Astrocyte (in vitro differentiated cells and primary cell): ENCODE measurements at regions not wholly inside any gene's neighbourhood (a gene's known extent, or its start where the extent isn't known, plus 50 kb on each side); places are given as distances from the start of the nearest gene placed in this dataset.
A peak's percentile ranks its signal among the peaks of the same experiment; 100 is the strongest.

Experiments
- DNase-seq: peaks from one replicate; pipeline ENCODE4 v3.0.0-alpha.2; 2010; ENCODE audit warnings: low read depth
- FAIRE-seq: peaks from 2 replicates; lab custom pipeline; 2011; peaks lifted over from hg19 to GRCh38; lab: Jason Lieb, UNC
- H2AFZ ChIP-seq: 2 replicates; pipeline ENCODE4 v1.6.0; 2012; ENCODE audit warnings: low read depth, low read length, inconsistent platforms
- H3K27ac ChIP-seq: 2 replicates; pipeline ENCODE4 v1.5.1; 2011; ENCODE audit warnings: low read depth, low read length, inconsistent platforms
- H3K27me3 ChIP-seq: 2 replicates; pipeline ENCODE4 v1.6.0; 2011; ENCODE audit warnings: low read length, inconsistent platforms; ENCODE audit not compliant: insufficient read depth
- H3K36me3 ChIP-seq: 2 replicates; pipeline ENCODE4 v1.5.1; 2011; ENCODE audit warnings: low read length, inconsistent platforms; ENCODE audit not compliant: insufficient read depth
- H3K4me1 ChIP-seq: 2 replicates; pipeline ENCODE4 v1.5.1; 2011; ENCODE audit warnings: low read length, inconsistent platforms; ENCODE audit not compliant: insufficient read depth
- H3K4me2 ChIP-seq: 2 replicates; pipeline ENCODE4 v1.6.0; 2012; ENCODE audit warnings: low read length, inconsistent platforms
- H3K4me3 ChIP-seq: 2 replicates; pipeline ENCODE4 v1.5.1; 2011; ENCODE audit warnings: low read depth, mild to moderate bottlenecking, low read length, inconsistent platforms; ENCODE audit not compliant: insufficient read depth
- H3K79me2 ChIP-seq: 2 replicates; pipeline ENCODE4 v1.6.0; 2012; ENCODE audit warnings: mild to moderate bottlenecking, low read length, inconsistent platforms; ENCODE audit not compliant: insufficient read depth
- H3K9ac ChIP-seq: 2 replicates; pipeline ENCODE4 v1.6.0; 2012; ENCODE audit warnings: mild to moderate bottlenecking, low read length, inconsistent platforms
- H3K9me3 ChIP-seq: 2 replicates; pipeline ENCODE4 v1.5.1; 2012; ENCODE audit warnings: low read depth, mild to moderate bottlenecking, low read length, inconsistent platforms; ENCODE audit not compliant: insufficient read depth
- H4K20me1 ChIP-seq: 2 replicates; pipeline ENCODE4 v1.6.0; 2012; ENCODE audit warnings: low read length, inconsistent platforms; ENCODE audit not compliant: insufficient read depth
- H3K27ac Mint-ChIP-seq: one replicate; pipeline ENCODE4 v1.8.0; 2021; ENCODE audit warnings: mild to moderate bottlenecking, mixed read lengths; ENCODE audit not compliant: unreplicated experiment
- H3K27me3 Mint-ChIP-seq: one replicate; pipeline ENCODE4 v1.8.0; 2021; ENCODE audit warnings: low read depth, mixed read lengths; ENCODE audit not compliant: unreplicated experiment
- H3K36me3 Mint-ChIP-seq: one replicate; pipeline ENCODE4 v1.8.0; 2021; ENCODE audit warnings: low read depth, mixed read lengths; ENCODE audit not compliant: unreplicated experiment
- H3K4me1 Mint-ChIP-seq: one replicate; pipeline ENCODE4 v1.8.0; 2021; ENCODE audit warnings: low read depth, mixed read lengths; ENCODE audit not compliant: unreplicated experiment
- H3K4me3 Mint-ChIP-seq: one replicate; pipeline ENCODE4 v1.8.0; 2021; ENCODE audit warnings: mild to moderate bottlenecking, moderate library complexity, mixed read lengths; ENCODE audit not compliant: unreplicated experiment
- H3K9me3 Mint-ChIP-seq: one replicate; pipeline ENCODE4 v1.8.0; 2021; ENCODE audit warnings: mild to moderate bottlenecking, mixed read lengths; ENCODE audit not compliant: unreplicated experiment
- EZH2 ChIP-seq: IDR thresholded peaks from 2 replicates; pipeline ENCODE4 v1.6.1; 2012; ENCODE audit warnings: mild to moderate bottlenecking, low read length, inconsistent platforms; ENCODE audit not compliant: insufficient read depth
- TF ChIP-seq, protein P1 (sequence below): IDR thresholded peaks from 2 replicates; pipeline ENCODE4 v1.5.1; 2011; ENCODE audit warnings: low read depth, mild to moderate bottlenecking, inconsistent platforms, low read length, moderate library complexity; ENCODE audit not compliant: insufficient read depth

DNA sequence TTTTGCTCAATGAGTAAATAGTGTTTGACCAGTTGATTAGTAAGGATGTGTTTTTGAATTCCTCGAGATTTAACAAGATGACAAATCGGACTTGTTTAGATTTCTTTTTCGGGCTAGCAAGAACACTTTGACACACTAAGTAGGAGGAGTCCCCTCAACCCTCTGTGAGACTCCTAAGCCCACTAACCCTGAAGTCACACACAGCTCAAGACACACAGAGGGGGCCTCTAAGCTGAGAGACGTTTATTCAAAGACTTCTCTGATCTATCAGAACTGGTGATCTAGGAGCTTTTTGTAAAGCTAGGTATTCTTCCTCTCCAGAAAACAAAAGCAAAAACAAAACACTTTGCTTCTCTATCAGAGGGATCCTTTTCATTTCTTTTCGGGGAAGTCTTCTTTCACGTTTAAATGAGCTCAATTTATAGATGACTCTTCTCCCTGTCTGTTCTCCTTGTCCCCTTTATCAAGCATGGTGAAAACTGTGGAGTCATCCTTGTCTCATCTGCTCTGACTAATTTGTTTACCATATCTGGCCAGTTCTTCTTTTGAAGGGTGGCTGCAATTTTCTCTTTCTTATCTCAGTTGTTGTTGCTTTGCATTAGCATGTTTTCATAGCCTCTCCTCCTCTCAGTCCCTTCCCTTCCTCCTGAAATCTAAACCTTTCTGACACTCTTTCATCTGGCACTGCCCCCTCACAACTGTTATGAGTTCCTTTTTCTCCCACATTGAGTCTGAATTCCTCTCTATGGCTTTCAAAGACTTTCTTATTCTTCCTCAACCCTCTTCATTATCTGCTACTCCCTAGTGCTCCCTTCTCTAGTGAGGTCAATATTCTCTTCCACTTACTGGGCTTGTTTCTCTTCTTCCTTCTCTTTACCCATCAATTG, 68.5 kb upstream of the RAI14 start:
- Mint-ChIP-seq H3K36me3 (no peaks in the 10 kb centered on the region), H3K27me3 (no peaks in the 10 kb centered on the region), H3K27ac (peak overlapping the region; percentile 96), H3K4me1 (peaks cover 34% of the 10 kb centered on the region), H3K9me3 (peaks cover 2% of the 10 kb centered on the region), H3K4me3 (no peak overlapping the region)
- Histone ChIP-seq H3K9me3 (no peaks in the 10 kb centered on the region), H2AFZ (peak overlapping the region; percentile 14), H3K4me1 (peaks cover 31% of the 10 kb centered on the region), H3K79me2 (no peaks in the 10 kb centered on the region), H3K27me3 (no peaks in the 10 kb centered on the region), H3K27ac (peak overlapping the region; percentile 97), H3K4me2 (peak overlapping the region; percentile 45), H3K4me3 (no peak overlapping the region), H4K20me1 (no peaks in the 10 kb centered on the region), H3K9ac (peak overlapping the region; percentile 60), H3K36me3 (no peaks in the 10 kb centered on the region)
- FAIRE-seq (no peak), DNase-seq (peak; percentile 62)
- TF ChIP-seq, protein P1, sequence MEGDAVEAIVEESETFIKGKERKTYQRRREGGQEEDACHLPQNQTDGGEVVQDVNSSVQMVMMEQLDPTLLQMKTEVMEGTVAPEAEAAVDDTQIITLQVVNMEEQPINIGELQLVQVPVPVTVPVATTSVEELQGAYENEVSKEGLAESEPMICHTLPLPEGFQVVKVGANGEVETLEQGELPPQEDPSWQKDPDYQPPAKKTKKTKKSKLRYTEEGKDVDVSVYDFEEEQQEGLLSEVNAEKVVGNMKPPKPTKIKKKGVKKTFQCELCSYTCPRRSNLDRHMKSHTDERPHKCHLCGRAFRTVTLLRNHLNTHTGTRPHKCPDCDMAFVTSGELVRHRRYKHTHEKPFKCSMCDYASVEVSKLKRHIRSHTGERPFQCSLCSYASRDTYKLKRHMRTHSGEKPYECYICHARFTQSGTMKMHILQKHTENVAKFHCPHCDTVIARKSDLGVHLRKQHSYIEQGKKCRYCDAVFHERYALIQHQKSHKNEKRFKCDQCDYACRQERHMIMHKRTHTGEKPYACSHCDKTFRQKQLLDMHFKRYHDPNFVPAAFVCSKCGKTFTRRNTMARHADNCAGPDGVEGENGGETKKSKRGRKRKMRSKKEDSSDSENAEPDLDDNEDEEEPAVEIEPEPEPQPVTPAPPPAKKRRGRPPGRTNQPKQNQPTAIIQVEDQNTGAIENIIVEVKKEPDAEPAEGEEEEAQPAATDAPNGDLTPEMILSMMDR = no peak
- no peak for TF ChIP-seq EZH2

DNA sequence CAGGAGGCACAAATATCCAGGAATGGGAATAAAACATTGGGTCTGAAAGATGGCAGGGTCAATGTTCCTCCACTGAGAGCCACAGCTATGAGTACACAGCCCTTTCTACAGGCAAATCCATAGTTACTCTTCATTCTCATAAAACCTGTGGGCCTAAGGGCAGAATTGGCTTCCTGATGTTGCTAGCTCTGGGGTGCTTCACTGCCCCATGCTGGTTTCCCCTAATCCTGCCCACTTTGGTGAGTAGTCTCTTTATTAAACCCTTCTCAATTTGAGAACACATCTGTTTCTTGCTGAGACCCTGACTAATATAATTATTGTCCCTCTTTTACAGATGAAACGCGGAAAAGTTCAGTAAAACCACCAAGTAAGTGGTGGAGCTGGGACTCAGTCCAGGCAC, 66.3 kb upstream of the RAI14 start:
- no peak overlapping the region for H3K4me3 ChIP-seq
- H3K27ac Mint-ChIP-seq = no peak overlapping the region
- TF ChIP-seq, protein P1 = no peak
- no peak for TF ChIP-seq EZH2
- no peak overlapping the region for H2AFZ ChIP-seq
- FAIRE-seq = no peak
- no peaks in the 10 kb centered on the region for H4K20me1 ChIP-seq
- no peaks in the 10 kb centered on the region for H3K9me3 ChIP-seq
- no peaks in the 10 kb centered on the region for H3K36me3 Mint-ChIP-seq
- peaks cover 31% of the 10 kb centered on the region for H3K4me1 Mint-ChIP-seq
- H3K9ac ChIP-seq = no peak overlapping the region
- no peaks in the 10 kb centered on the region for H3K79me2 ChIP-seq
- no peaks in the 10 kb centered on the region for H3K27me3 ChIP-seq
- no peak overlapping the region for H3K4me3 Mint-ChIP-seq
- H3K27me3 Mint-ChIP-seq = no peaks in the 10 kb centered on the region
- no peaks in the 10 kb centered on the region for H3K36me3 ChIP-seq
- no peak overlapping the region for H3K4me2 ChIP-seq
- no peak overlapping the region for H3K27ac ChIP-seq
- H3K9me3 Mint-ChIP-seq = peaks cover 4% of the 10 kb centered on the region
- peaks cover 31% of the 10 kb centered on the region for H3K4me1 ChIP-seq
- DNase-seq = no peak

DNA sequence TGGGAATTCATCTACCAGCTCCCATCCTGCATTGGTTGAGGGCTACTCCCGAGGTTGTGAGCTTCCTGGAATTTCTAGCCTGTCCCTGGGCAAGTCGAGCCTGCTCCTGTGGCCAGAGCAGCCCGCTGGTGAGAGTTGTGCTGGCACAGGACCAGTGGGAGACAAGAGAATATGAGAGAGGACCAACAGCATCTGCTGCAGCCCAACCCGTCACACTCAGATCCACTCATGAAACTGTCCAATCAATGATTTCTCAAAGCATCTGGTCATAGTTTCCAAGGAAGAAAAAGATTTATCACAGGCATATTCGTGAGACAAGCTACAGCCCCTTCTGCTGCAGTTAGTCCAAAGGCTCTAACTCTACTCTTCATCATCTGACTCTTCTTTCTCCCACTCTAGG, 64.4 kb upstream of the RAI14 start:
- no peaks in the 10 kb centered on the region for H3K36me3 ChIP-seq
- FAIRE-seq (no peak), DNase-seq (no peak)
- no peak overlapping the region for H3K9ac ChIP-seq
- no peak overlapping the region for H3K27ac Mint-ChIP-seq
- H3K4me1 Mint-ChIP-seq = peaks cover 19% of the 10 kb centered on the region
- no peak overlapping the region for H3K4me3 ChIP-seq
- H2AFZ ChIP-seq = no peak overlapping the region
- H3K4me2 ChIP-seq = no peak overlapping the region
- H3K9me3 Mint-ChIP-seq = peaks cover 4% of the 10 kb centered on the region
- H3K36me3 Mint-ChIP-seq = no peaks in the 10 kb centered on the region
- TF ChIP-seq EZH2 = no peak
- TF ChIP-seq, protein P1 = no peak
- H3K4me1 ChIP-seq = peaks cover 14% of the 10 kb centered on the region
- no peak overlapping the region for H3K27ac ChIP-seq
- H3K27me3 ChIP-seq = no peaks in the 10 kb centered on the region
- H3K79me2 ChIP-seq = no peaks in the 10 kb centered on the region
- no peaks in the 10 kb centered on the region for H3K9me3 ChIP-seq
- no peaks in the 10 kb centered on the region for H3K27me3 Mint-ChIP-seq
- H4K20me1 ChIP-seq = no peaks in the 10 kb centered on the region
- no peak overlapping the region for H3K4me3 Mint-ChIP-seq
